HG03354 (cell line): ENCODE measurements at regions not wholly inside any gene's neighbourhood (a gene's known extent, or its start where the extent isn't known, plus 50 kb on each side); places are given as distances from the start of the nearest gene placed in this dataset.

Source experiments
- ATAC-seq: cut with Tn5 transposase; IDR thresholded peaks from one replicate; pipeline ENCODE4 v1.9.1; 2021; ENCODE audit warnings: mild to moderate bottlenecking; ENCODE audit not compliant: unreplicated experiment, poor library complexity, severe bottlenecking

DNA sequence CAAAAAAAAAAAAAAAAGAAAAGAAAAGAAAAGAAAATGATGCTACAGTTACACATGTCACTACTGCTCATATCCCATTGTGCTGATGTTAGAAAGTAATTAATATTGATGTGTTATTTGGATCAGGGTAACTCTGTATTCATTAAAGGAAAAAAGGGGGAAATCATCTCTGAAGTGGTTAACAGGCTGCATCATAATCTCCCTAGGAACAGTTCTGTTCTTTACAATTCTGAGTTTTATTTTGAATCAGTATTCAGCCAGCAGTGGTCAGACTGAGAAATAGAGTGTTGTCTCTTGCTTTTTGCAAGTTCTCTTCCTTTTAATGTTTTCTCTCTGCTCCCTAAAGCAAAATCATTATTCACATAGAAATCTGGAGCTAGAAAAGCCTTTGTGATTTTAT, 128.6 kb upstream of the CRY1 start:
- ATAC-seq: no peak

- no peak for ATAC-seq
These were observed 130.5 kb upstream of the CRY1 start for GRCh38 chr12:107223821-107224220.

- no peak for ATAC-seq
These were observed 132.3 kb upstream of the CRY1 start for GRCh38 chr12:107225635-107226034.

- ATAC-seq: no peak
These were observed 132.8 kb upstream of the CRY1 start for GRCh38 chr12:107226126-107226525.

GRCh38 chr12:107228076-107228475, 134.7 kb upstream of the CRY1 start:
- no peak for ATAC-seq

- ATAC-seq: no peak
These were observed 136.5 kb upstream of the CRY1 start for GRCh38 chr12:107229827-107230226.

GRCh38 chr12:107231303-107231702, 138.0 kb upstream of the CRY1 start:
- ATAC-seq: no peak

- no peak for ATAC-seq
These were observed 140.2 kb upstream of the CRY1 start for GRCh38 chr12:107233551-107233950.

DNA sequence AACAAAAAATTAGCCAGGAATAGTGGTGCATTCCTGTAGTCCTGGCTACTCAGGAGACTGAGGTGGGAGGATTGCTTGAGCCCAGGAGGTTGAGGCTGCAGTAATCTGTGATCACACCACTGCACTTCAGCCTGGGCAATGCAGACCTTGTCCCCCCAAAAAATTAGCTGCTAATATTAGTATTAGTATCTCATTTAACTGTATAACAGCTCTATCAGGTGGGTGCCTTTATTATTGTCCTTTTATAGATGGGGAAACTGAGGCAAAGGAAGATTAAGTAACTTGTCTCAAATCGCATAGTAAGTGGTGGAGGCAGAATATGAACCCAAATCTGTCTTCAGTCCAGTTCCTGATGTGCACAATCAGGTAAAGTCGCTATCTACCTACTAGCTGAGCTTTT, 142.3 kb upstream of the CRY1 start:
- no peak for ATAC-seq

DNA sequence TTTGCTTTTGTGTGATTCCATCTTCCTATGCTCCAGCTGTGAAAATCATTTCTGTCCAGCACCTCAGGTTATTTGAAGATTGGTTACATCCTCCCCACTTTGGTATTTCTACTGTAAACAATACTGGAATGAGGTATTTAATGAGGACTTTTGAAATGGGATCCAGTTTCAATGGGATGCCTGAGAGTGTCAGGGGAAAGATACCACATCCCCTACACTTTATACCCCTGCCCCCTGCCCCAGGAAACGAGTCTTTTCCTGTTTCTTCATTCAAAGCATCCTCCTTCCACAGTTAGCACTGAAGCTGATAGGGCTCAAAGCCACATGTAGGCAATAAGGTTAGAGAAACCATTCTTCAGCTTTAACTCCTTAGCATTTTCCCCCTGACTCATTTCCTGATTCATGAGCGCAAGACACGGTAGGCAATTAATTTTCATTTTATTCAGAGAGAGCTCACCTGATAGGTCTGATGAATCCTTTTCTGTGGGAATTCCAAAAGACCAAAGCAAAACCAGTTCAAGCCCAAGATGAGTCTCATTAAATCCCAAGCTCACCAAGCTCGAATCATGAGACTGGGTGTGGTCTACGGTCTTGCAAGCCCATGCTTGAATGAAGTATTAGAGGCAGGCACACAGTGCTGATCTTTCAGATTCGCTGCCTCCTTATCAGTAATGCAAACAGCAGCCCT, 143.6 kb upstream of the CRY1 start:
- no peak for ATAC-seq

- no peak for ATAC-seq
These were observed 144.9 kb upstream of the CRY1 start for GRCh38 chr12:107238296-107238695.

DNA sequence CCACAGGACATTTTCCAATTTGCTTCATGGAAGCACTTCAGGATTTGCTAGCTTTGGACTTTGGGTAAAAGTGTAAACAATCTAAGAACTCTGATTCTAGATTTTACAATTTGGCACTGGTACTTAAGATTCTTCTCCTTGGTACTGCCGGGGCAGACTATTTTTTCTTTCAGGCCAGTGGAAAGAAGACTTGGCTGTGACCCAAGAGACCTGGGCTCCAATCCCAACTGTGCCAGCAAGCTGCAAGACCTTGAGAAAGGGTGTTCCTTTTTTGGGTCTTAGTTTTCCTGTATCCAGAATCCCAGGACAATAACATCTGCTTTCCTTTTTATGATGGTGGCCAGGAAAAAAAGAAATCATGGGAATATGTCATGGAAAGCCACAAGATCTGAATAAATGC, 148.1 kb upstream of the CRY1 start:
- no peak for ATAC-seq

DNA sequence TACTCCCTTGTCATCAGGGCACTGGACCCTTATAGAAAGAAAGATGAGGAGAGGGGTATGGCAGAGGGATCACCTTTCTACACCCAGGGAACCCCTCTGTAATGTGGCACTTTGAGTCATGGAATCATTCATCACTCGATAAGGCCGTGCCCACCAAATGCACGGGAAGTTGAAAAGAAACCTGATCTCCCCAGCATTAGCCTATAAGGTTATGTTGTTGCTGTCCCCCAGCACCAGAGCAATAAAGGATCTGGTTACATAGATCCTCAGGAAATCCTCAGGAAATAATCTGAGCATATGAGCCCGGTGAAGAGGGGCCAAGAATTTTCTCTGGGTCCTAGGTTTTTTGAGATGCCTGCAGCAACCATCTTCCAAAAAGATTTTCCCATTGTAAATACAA, 148.8 kb upstream of the CRY1 start:
- ATAC-seq: no peak

GRCh38 chr12:107243341-107243740, 150.0 kb upstream of the CRY1 start:
- ATAC-seq: no peak

GRCh38 chr12:107244584-107244983, 151.2 kb upstream of the CRY1 start:
- ATAC-seq: no peak

DNA sequence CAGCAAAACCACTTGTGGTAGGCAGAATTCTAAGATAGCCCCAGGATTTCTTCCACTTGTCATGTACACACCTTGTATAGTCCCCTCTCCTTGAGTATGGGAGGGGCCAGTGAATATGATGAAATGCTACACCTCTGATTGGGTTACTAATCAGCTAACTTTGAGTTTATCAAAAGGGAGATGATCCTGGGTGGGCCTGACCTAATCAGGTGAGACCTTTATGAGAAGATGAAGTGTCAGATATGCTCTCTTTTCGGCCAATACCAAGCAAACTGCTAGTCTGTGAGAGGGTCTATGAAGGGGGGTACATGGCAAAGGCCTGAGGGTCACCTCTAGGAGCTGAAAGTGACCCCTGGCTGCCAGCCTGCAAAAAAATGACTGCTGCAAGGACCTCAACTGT, 154.3 kb upstream of the CRY1 start:
- ATAC-seq: no peak

DNA sequence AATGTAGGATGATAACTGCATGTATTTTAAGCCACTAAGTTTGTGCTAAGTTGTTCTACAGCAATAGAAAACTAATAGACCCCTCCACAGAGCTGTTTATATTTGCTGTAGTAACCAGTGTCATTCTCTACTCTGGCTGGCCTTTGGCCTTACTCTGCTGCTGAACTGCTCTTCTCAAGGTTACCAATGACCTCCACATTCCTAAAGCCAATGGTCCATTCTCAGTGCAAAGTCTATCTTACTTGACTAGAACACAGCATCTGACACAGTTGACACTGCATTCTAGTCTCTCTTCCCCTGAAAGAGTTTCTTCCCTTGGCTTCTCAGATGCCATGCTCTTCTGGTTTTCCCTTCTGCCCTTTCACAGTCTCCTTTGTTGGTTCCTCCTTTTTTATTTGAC, 154.8 kb upstream of the CRY1 start:
- no peak for ATAC-seq

- ATAC-seq: no peak
These were observed 157.9 kb upstream of the CRY1 start for GRCh38 chr12:107251288-107251687.

DNA sequence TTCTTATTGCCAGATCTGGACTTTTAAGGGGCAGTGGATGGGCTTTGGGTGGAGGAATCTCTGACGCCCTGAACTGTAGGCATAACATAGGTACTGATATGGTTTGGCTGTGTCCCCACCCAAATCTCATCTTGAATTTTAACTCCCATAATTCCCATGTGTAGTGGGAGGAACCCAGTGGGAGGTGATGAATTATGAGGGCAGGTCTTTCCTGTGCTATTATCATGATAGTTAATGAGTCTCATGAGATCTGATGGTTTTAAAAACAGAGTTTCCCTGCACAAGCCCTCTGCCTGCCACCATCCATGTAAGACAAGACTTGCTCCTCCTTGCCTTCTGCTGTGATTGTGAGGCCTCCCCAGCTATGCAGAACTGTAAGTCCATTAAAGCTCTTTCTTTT, 160.0 kb upstream of the CRY1 start:
- ATAC-seq: no peak

DNA sequence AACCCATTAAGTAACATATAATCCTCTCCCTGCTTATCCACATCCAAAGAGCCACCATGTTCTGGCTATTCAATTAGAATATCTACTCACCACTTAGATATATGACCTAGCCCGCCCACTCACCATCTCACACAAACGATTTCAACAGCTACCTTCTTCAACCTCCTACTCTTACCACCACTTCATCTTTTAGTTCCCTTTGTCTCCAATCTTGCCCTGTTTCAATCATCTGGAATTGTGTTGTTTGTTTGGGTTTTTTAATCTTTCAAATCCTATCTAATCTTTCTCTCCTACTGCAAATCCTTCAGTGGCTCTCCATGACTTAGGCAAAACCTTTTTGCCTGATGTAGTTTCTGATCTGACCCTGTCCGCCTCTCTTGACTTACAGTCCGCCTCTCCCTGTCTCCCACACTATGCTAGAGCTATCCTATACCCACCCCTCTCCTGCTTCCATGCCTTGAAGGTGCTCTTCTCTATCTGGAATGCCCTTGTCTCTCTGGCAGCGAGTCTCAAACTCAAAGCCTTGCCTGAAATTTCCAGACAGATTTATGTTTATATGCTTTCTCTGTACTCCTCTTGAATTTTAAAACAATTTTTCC, 161.0 kb upstream of the CRY1 start:
- ATAC-seq: no peak

DNA sequence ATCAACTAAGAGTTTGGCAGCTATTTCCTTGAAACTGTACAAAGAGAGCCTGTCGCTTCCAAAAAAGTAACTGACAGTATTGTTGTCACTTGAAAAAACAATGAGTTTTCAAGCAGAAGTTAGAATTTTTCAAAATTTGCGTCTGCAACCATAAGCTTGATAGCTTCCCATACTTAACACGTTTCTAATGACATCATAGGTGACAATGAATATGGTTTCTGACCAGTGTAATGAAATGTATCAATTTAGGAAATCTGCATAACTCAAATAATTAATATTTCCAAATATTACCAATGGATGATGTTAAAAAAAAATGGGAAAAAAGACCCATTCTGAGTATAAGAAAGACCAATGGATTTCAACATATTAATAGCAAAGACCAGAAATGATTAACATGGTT, 165.4 kb upstream of the CRY1 start:
- no peak for ATAC-seq

- ATAC-seq: no peak
These were observed 170.6 kb upstream of the CRY1 start for GRCh38 chr12:107263980-107264379.
